ENCODE measurements at regions not wholly inside any gene's neighbourhood (a gene's known extent, or its start where the extent isn't known, plus 50 kb on each side); places are given as distances from the start of the nearest gene placed in this dataset.

GRCh38 chr4:41883988-41884734 lies 51.1 kb upstream of the TMEM33 start:
- DNase-seq (ENCODE audit: low read depth) = no peak

GRCh38 chr4:41882625-41883347 lies 52.4 kb upstream of the TMEM33 start:
- DNase-seq (ENCODE audit: low read depth) = no peak

GRCh38 chr4:41881981-41882624 lies 53.1 kb upstream of the TMEM33 start:
- DNase-seq (ENCODE audit: low read depth) = no peak

DNA sequence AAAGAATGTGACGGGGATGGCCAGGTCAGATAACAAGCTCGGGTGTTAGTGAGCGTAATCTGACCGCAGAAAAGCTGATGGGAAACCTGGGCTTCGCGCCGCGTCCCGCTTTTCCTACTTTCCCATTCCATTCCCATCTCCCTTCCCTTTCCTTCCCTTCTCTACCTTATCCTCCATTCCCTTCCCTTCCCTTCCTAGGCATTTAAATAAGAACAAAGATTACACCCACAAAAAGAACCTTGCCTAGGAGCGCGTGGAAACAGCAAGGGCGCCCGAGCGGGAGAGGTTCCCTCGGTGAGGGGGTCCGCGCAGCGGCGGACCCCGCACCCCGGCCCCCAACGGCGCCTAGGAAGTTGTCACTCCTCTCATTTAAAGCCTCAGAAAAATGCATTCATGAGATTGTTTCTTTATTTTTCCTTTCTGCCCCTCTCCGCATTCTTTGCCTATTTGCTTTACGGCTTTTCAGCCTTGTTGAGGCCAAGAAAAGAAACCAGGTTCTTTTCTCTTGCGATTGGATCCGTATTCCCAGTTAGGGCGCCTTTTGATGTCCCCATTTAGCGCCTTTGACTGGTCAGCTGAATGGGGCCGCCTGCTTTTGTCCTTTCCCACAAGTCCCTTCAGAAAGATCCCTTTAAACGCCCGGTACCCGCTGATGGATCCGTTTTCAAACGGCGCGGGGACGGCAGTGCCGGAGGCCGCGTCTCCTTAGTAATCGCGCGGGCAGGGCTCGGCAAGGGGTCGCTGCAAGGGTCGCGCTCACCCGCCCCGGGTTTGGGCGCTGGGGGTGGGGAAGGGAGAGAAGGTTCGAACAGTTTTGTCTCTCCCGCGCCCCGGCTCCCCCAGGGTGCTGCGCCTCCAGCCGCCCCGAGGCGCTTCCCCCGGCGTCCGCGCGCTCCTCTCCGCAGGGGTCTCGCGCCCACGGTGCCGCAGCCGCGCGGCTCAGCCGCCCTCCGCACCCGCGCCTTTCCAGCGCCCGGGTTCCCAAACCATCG lies 54.1 kb upstream of the TMEM33 start:
- DNase-seq (ENCODE audit: low read depth) = no peak

DNA sequence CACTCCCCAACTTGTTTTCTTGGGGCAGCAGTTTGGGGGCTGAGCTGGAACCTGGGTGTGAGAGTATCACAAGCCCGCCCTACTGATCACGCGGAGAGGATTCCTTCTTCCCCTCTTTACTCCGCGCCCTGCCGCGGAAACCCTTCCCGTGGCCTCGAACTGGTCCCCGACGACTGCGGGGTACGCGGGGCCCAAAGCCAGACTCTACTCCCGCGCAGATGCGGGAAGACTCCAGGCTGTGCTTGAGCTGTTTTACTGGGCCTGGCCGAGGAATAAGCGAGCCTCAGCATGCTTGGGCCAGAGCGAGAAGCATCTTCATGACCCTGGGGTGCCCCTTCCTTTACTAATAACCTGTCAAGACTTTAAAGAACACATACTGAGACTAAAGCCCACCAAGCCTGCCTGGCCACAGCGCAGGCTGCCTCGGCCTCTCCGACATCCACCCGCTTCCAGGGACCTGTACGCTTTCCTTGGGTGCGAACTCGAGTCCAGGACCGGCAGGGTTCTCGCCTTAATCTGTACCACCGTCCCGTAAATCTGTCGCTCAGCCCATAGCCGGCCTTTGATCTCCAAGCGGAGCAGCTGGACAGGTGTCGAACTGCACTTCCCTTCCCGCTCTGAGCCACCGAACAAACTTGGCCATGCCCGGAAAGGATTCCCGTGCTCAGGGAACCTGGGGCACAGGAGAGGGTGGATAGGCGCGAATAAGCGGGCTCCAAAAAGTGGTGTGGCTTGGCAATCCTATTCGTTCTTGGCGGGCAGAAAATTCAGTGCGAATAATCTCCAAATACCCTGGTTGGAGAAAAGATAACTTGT lies 55.0 kb upstream of the TMEM33 start:
- no peak for DNase-seq (ENCODE audit: low read depth)

GRCh38 chr4:41879552-41879951 lies 55.7 kb upstream of the TMEM33 start:
- no peak for DNase-seq (ENCODE audit: low read depth)

- DNase-seq (ENCODE audit: low read depth) = no peak
Measured at GRCh38 chr4:41878991-41879491, 56.2 kb upstream of the TMEM33 start.

GRCh38 chr4:41878170-41878969 lies 56.9 kb upstream of the TMEM33 start:
- no peak for DNase-seq (ENCODE audit: low read depth)

DNA sequence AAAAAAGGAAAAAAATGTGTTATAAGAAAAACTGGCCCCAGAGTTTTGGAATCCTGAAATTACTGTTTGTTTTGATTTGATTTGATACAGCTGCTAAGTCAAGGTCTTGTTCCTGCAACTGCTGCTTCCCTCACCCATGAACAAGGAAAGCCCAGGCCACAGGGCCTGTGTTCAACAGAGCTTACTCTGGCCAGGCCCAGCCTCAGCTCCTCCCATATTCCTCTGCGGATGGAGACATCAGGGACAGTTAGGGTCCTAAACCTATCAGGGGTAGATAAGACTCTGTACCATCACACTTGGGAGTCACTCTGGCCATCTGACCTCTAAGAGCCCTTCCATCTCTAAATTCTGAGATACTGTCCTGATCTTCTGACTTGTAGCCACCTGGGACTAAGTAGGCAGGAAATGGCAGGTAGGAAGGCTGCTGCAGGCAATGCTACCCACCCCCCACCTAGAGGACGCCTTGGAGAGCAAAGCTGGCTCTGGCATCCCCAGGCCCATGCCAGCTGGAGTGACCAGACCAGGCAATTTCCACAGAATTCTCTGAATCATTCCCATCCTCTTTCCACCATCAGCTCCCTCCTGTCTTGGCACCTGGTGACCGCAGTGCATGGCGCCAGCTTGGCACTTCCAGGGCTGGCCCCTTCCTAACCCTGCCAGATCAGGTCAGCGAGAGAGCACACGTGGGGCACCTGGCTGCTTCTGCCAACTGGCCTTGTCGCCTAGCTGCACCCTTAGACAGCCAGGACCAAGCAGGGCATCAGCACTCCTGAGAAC lies 58.0 kb upstream of the TMEM33 start:
- DNase-seq (ENCODE audit: low read depth) = no peak

DNA sequence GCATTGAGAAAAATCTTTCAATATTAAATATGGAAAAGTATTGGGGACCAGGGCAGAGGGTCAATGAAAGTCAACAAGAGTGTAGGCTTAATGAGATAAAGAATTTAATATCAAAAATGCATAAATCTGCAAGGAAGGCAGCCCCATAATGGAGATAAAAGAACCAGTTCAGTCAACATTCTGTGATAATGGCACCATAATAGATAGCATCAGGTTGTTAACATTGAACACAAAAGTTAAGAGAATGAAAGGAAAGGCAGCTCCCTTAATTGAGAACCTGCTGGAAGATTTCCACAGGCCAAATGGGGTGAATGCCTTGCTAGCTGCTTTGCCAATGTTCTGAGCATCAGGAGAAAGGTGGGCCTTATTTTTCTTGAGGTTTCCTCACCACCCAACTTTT lies 60.4 kb upstream of the TMEM33 start:
- DNase-seq (ENCODE audit: low read depth) = no peak

- DNase-seq (ENCODE audit: low read depth) = no peak
Measured at GRCh38 chr4:41874398-41874797, 60.8 kb upstream of the TMEM33 start.

DNA sequence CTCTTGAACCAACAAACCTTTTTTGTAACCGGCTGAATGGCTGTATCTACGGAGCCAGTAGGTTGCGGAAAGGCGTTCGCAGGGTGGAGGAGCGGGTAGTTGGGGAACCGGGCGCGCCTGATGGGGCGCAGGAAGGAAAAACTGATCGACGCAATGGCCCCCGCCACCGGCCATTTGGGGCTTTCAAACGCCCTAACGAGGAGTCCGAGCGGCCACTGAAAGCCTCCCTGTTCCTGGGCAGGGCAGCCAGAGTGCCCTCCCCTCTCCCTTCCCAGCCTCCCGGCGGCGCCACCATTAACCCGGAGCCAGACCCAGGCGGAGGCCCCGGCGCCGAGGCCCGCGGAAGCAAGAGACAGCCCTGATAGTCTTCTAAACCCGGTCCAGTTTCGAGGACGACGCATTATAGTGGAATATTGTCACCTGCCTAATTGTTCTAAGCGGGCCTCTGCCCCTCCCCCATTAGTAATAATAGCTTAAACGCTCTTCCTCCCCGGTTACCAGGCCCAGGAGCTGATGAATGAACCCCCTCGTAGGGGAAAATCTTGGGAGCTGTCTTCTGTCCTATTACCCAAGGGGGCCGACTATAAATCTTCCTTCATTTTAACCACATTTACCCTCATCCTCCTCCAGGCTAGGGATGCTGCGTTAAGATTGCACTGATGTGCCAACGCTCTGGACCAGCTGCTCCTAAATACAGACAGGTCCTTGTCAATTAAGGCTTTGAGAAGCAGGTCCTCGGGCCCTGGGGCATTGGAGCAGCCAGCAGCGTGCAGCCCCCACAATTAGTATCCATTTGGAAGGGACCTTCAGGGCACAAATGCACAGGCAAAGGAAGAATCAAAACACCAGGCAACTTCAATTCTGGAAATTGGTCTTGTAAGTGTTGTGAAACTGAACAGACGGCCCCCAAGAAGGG lies 61.6 kb upstream of the TMEM33 start:
- no peak for DNase-seq (ENCODE audit: low read depth)

- no peak for DNase-seq (ENCODE audit: low read depth)
Measured at GRCh38 chr4:41870035-41870434, 65.2 kb upstream of the TMEM33 start.

DNA sequence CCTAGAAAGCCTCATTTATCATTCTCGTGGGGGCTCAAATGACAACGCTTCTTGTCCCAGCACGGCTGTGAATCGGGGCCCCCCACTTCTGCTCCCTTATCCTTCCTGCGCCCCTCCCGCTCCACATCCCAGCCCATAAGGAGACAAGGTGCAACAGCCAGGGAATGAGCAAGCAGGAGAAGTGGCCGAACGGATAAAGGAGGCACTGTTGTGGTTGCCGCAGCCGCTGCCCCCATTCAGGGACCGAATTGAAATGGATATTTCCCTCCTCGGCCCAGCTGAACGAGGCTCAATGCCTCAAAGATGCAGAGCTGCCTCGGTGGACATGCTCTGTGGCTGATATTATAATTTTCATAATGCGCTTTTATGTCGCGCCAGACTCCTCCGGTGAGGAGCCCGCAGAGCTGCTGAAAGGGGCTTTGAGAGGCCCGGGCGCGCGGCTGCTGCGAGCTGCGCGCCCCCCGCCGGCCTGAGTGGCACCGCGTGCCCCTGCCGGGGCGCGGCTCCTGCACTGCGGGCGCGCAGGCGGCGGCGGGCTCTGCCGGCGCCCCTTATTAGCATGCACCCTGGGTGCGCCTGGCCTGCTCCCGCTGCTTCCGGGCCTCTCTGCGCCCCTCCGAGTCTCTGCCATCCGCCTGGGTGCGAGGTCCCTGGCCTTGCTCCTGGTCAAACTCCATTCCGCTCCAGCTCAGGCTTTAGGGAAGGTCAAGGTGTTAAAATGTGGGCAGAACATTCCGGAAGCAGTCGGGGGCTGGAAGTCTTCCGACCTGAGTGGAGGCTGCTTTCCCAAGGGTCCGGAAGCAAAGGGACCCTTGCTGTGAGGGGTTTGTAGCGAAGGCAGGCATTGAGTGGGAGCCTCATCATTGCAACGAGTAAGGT lies 68.2 kb upstream of the TMEM33 start:
- no peak for DNase-seq (ENCODE audit: low read depth)

- no peak for DNase-seq (ENCODE audit: low read depth)
Measured at GRCh38 chr4:41865981-41866798, 69.0 kb upstream of the TMEM33 start.
